PC-3 (cell line): ENCODE measurements at regions not wholly inside any gene's neighbourhood (a gene's known extent, or its start where the extent isn't known, plus 50 kb on each side); places are given as distances from the start of the nearest gene placed in this dataset.

Experiments
- CTCF ChIP-seq: fragments of 300-600 bp; sonication (generic); conservative IDR thresholded peaks from 2 replicates; pipeline ENCODE4 v1.5.1; 2017; ENCODE audit warnings: antibody characterized with exemption, low read depth, mild to moderate bottlenecking, low read length
- EZH2 ChIP-seq: fragments of 300-600 bp; sonication (generic); IDR thresholded peaks from one replicate; pipeline ENCODE4 v1.6.1; 2017; ENCODE audit warnings: antibody characterized with exemption, mild to moderate bottlenecking, low read length; ENCODE audit not compliant: unreplicated experiment
- EZH2phosphoT487 ChIP-seq: fragments of 300-600 bp; sonication (generic); IDR thresholded peaks from 2 replicates; pipeline ENCODE4 v1.6.1; 2018; ENCODE audit warnings: mild to moderate bottlenecking, antibody characterized with exemption, low read length, borderline replicate concordance

DNA sequence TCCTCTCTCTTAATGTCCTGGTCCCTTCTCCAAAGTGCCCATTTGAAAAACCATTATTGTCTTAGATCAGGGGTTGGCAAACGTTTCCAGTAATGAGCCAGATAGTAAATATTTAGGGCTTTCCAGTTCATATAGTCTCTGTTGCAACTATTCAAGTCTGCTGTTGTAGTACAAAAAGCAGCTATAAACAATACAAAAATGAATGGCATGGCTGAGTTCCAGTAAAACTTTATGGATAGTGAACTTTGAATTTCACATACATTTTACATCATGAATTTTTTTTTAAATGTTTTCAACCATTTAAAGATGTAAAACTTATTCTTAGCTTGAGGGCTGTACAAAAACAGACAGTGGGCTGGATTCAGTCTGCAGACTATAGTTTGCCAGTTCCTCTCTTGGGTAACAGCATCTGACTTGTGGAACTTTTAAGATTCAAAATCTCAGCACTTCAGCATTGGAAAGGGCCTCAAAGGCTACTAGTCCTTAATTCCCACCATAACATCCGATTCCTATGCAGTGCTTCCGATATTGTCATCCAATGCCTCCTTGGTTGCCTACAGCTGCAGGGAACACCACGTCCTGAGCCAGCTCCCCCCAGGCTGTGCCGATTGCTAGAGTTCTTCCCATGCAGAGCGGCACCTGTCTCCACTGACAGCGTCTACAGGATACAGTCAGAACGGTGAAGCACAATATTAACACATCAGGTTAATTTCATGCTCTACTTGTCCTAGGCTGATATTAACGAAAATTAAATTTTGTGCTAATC, 65.6 kb upstream of the E2F8 start:
- TF ChIP-seq CTCF (no peak), EZH2phosphoT487 (no peak), EZH2 (no peak)
